Esophagus (tissue), 2 donors: ENCODE measurements at regions not wholly inside any gene's neighbourhood (a gene's known extent, or its start where the extent isn't known, plus 50 kb on each side); places are given as distances from the start of the nearest gene placed in this dataset.

Experiments
- H3K27ac ChIP-seq, 2 donors: one replicate each; pipeline ENCODE4 v1.5.1; 2013; ENCODE audit warnings: low read depth in 2 of 2, mild to moderate bottlenecking in 2 of 2, inconsistent platforms in 1 of 2, low read length in 1 of 2, moderate library complexity in 1 of 2
- H3K27me3 ChIP-seq, 2 donors: one replicate each; pipeline ENCODE4 v1.6.1; 2013; ENCODE audit warnings: low read length in 2 of 2, control low read depth in 1 of 2, mild to moderate bottlenecking in 1 of 2; ENCODE audit not compliant: insufficient read depth in 2 of 2, control insufficient read depth in 1 of 2
- H3K36me3 ChIP-seq, 2 donors: one replicate each; pipeline ENCODE4 v1.6.1; 2013; ENCODE audit warnings: low read length in 1 of 2; ENCODE audit not compliant: control insufficient read depth in 2 of 2, insufficient read depth in 2 of 2
- H3K4me1 ChIP-seq, 2 donors: one replicate each; pipeline ENCODE4 v1.6.1; 2013; ENCODE audit warnings: low read length in 1 of 2; ENCODE audit not compliant: control insufficient read depth in 2 of 2, insufficient read depth in 2 of 2
- H3K4me3 ChIP-seq, 2 donors: one replicate each; pipeline ENCODE4 v1.5.1; 2013; ENCODE audit warnings: low read length in 2 of 2, mild to moderate bottlenecking in 2 of 2, low read depth in 1 of 2, moderate library complexity in 1 of 2
- H3K9me3 ChIP-seq, 2 donors: one replicate each; pipeline ENCODE4 v1.6.1; 2013; ENCODE audit warnings: mild to moderate bottlenecking in 2 of 2, low read depth in 1 of 2, low read length in 1 of 2, moderate library complexity in 1 of 2; ENCODE audit not compliant: control insufficient read depth in 2 of 2, insufficient read depth in 1 of 2
- WGBS, 2 donors: extraction: QIAGEN DNeasy Blood & Tissue Kit; methylation state at CpG; one replicate each; pipeline ENCODE4 v1.1.7; 2013; 5-methylcytosine and 5-hydroxymethylcytosine counted together
- donor health status: healthy with polysubstance abuse.
- donor health status: Bipolar disorder and iron deficiency.

GRCh38 chr4:55763996-55764395 is 55.6 kb upstream of the EXOC1L start:
- Histone ChIP-seq H3K36me3 (no peaks in the 10 kb centered on the region), H3K27ac (no peak overlapping the region), H3K27me3 (no peaks in the 10 kb centered on the region), H3K4me1 (no peaks in the 10 kb centered on the region), H3K4me3 (no peak overlapping the region), H3K9me3 (no peaks in the 10 kb centered on the region)
- 73 to 78% methylated on average over 2 of the region's 2 CpGs for WGBS, 2 donors

GRCh38 chr4:55765070-55765469 is 54.5 kb upstream of the EXOC1L start:
- no peak overlapping the region for H3K27ac ChIP-seq
- WGBS, 2 donors: 67 to 72% methylated on average over 6 of the region's 6 CpGs
- H3K9me3 ChIP-seq: no peaks in the 10 kb centered on the region
- no peak overlapping the region for H3K4me3 ChIP-seq
- no peaks in the 10 kb centered on the region for H3K4me1 ChIP-seq
- no peaks in the 10 kb centered on the region for H3K36me3 ChIP-seq
- no peaks in the 10 kb centered on the region for H3K27me3 ChIP-seq

- H3K4me1 ChIP-seq: no peaks in the 10 kb centered on the region
- 68 to 74% methylated on average over 3 of the region's 3 CpGs for WGBS, 2 donors
Measured at GRCh38 chr4:55768291-55768690, 51.3 kb upstream of the EXOC1L start.

More at GRCh38 chr4:55768291-55768690, 51.3 kb upstream of the EXOC1L start:
- Histone ChIP-seq H3K9me3 (no peaks in the 10 kb centered on the region), H3K4me3 (no peak overlapping the region), H3K36me3 (no peaks in the 10 kb centered on the region), H3K27ac (no peak overlapping the region), H3K27me3 (no peaks in the 10 kb centered on the region)
